ENCODE measurements at regions not wholly inside any gene's neighbourhood (a gene's known extent, or its start where the extent isn't known, plus 50 kb on each side); places are given as distances from the start of the nearest gene placed in this dataset.

DNA sequence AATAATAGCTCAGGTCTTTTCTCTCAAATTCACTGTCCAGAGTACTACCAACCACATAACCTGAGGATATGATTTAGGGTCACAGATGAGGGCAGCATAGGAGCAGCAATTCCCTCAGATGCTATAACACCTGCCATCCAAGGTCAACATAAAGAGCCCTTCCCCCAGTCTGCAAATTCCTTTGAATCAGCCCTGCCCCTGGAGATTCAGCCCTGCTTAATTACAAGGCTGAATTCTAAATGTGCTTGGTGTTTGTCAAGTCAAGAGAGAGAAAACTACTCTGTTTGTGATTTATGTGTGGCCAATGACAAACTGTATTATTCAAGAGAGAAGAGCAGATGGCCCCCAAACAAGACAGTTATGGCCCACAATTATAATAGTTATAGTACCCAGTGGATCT, 195.7 kb upstream of the ADGRL2 start:
- H3K9me3 ChIP-seq (ENCODE audit: low read length) = no peaks in the 10 kb centered on the region
- H3K27ac ChIP-seq (ENCODE audit: low read depth, low read length, poor library complexity, severe bottlenecking) = no peak overlapping the region
- no peak overlapping the region for H2AFZ ChIP-seq (ENCODE audit: low read length)
- no TSS peak for BruUV-seq (replicated peaks)
- ChIA-PET POLR2A (interaction anchor here (0.5 kb wide), 1 partner anchor 208 kb away, joined by 4 read pairs; no protein-coding TSS in a partner anchor), CTCF (ENCODE audit: unreplicated experiment) (no interaction called here)
- no peaks in the 10 kb centered on the region for H4K20me1 ChIP-seq (ENCODE audit: insufficient read depth, low read length)
- H3K36me3 ChIP-seq (ENCODE audit: insufficient read depth, low read length) = no peaks in the 10 kb centered on the region
- no peak for DNase-seq (ENCODE audit: low spot score)
- no peak overlapping the region for H3K4me2 ChIP-seq (ENCODE audit: low read length)
- H3K4me3 ChIP-seq (ENCODE audit: low read depth, low read length, poor library complexity, severe bottlenecking) = no peak overlapping the region
- no peak for TF ChIP-seq EZH2phosphoT487 (IDR thresholded peaks at IDR 0.05; ENCODE audit: borderline replicate concordance, low read depth, low read length)
- TF ChIP-seq CTCF (conservative IDR thresholded peaks at IDR 0.05; ENCODE audit: low read length) = no peak
- no peaks in the 10 kb centered on the region for H3K9me2 ChIP-seq (ENCODE audit: insufficient read depth, low read length)
- intact Hi-C loops (cut with micrococcal nuclease; ENCODE audit: unreplicated experiment) = no loop called here
- H3K4me1 ChIP-seq (ENCODE audit: insufficient read depth, low read length, poor library complexity, severe bottlenecking) = no peaks in the 10 kb centered on the region
- H3K79me2 ChIP-seq (ENCODE audit: insufficient read depth, low read depth, low read length) = no peaks in the 10 kb centered on the region

- no peaks in the 10 kb centered on the region for H3K9me3 ChIP-seq (ENCODE audit: low read length)
- no peaks in the 10 kb centered on the region for H3K9me2 ChIP-seq (ENCODE audit: insufficient read depth, low read length)
- intact Hi-C loops (cut with micrococcal nuclease; ENCODE audit: unreplicated experiment) = no loop called here
- H2AFZ ChIP-seq (ENCODE audit: low read length) = no peak overlapping the region
- TF ChIP-seq EZH2phosphoT487 (IDR thresholded peaks at IDR 0.05; ENCODE audit: borderline replicate concordance, low read depth, low read length) = no peak
- no peak for TF ChIP-seq CTCF (conservative IDR thresholded peaks at IDR 0.05; ENCODE audit: low read length)
- ChIA-PET CTCF (ENCODE audit: unreplicated experiment) (no interaction called here), POLR2A (interaction anchor here (0.7 kb wide), 1 partner anchor 1957 kb away, joined by 3 read pairs; no protein-coding TSS in a partner anchor)
- no peaks in the 10 kb centered on the region for H3K4me1 ChIP-seq (ENCODE audit: insufficient read depth, low read length, poor library complexity, severe bottlenecking)
- no peaks in the 10 kb centered on the region for H4K20me1 ChIP-seq (ENCODE audit: insufficient read depth, low read length)
- no peaks in the 10 kb centered on the region for H3K79me2 ChIP-seq (ENCODE audit: insufficient read depth, low read depth, low read length)
- BruUV-seq (replicated peaks) = no TSS peak
- DNase-seq (ENCODE audit: low spot score) = no peak
- no peak overlapping the region for H3K4me2 ChIP-seq (ENCODE audit: low read length)
- H3K27ac ChIP-seq (ENCODE audit: low read depth, low read length, poor library complexity, severe bottlenecking) = no peak overlapping the region
- H3K36me3 ChIP-seq (ENCODE audit: insufficient read depth, low read length) = no peaks in the 10 kb centered on the region
- H3K4me3 ChIP-seq (ENCODE audit: low read depth, low read length, poor library complexity, severe bottlenecking) = no peak overlapping the region
Measured at GRCh38 chr1:81600878-81601622, 199.7 kb upstream of the ADGRL2 start.

- H3K4me2 ChIP-seq (ENCODE audit: low read length) = no peak overlapping the region
- no peaks in the 10 kb centered on the region for H3K9me2 ChIP-seq (ENCODE audit: insufficient read depth, low read length)
- no peaks in the 10 kb centered on the region for H3K4me1 ChIP-seq (ENCODE audit: insufficient read depth, low read length, poor library complexity, severe bottlenecking)
- H3K27ac ChIP-seq (ENCODE audit: low read depth, low read length, poor library complexity, severe bottlenecking) = no peak overlapping the region
- no peaks in the 10 kb centered on the region for H3K36me3 ChIP-seq (ENCODE audit: insufficient read depth, low read length)
- POLR2A ChIA-PET = interaction anchor here (0.6 to 0.7 kb wide), 2 partner anchors 18 to 1957 kb away, joined by 3 to 4 read pairs; no protein-coding TSS in a partner anchor
- DNase-seq (ENCODE audit: low spot score) = no peak
- H2AFZ ChIP-seq (ENCODE audit: low read length) = no peak overlapping the region
- H3K9me3 ChIP-seq (ENCODE audit: low read length) = no peaks in the 10 kb centered on the region
- no peaks in the 10 kb centered on the region for H4K20me1 ChIP-seq (ENCODE audit: insufficient read depth, low read length)
- no TSS peak for BruUV-seq (replicated peaks)
- H3K4me3 ChIP-seq (ENCODE audit: low read depth, low read length, poor library complexity, severe bottlenecking) = no peak overlapping the region
- intact Hi-C loops (cut with micrococcal nuclease; ENCODE audit: unreplicated experiment) = no loop called here
- TF ChIP-seq EZH2phosphoT487 (IDR thresholded peaks at IDR 0.05; ENCODE audit: borderline replicate concordance, low read depth, low read length) (no peak), CTCF (conservative IDR thresholded peaks at IDR 0.05; ENCODE audit: low read length) (no peak)
- CTCF ChIA-PET (ENCODE audit: unreplicated experiment) = no interaction called here
- no peaks in the 10 kb centered on the region for H3K79me2 ChIP-seq (ENCODE audit: insufficient read depth, low read depth, low read length)
Measured at GRCh38 chr1:81600363-81600762, 200.4 kb upstream of the ADGRL2 start.
